WTC11 (cell line): ENCODE measurements at regions not wholly inside any gene's neighbourhood (a gene's known extent, or its start where the extent isn't known, plus 50 kb on each side); places are given as distances from the start of the nearest gene placed in this dataset.
A peak's percentile ranks its signal among the peaks of the same experiment; 100 is the strongest.

ENCODE experiments used
- E2F1 ChIP-seq: sonication (generic); formaldehyde crosslinking; IDR thresholded peaks from 2 replicates; pipeline ENCODE4 v1.8.0; 2022; ENCODE audit warnings: mild to moderate bottlenecking, missing genetic modification reagents
- E2F5 ChIP-seq: sonication (generic); formaldehyde crosslinking; IDR thresholded peaks from 2 replicates; pipeline ENCODE4 v1.8.1; 2022; ENCODE audit warnings: mild to moderate bottlenecking, moderate library complexity, missing genetic modification reagents
- ESRRA ChIP-seq: sonication (generic); formaldehyde crosslinking; IDR thresholded peaks from 2 replicates; pipeline ENCODE4 v1.8.1; 2022; ENCODE audit warnings: mild to moderate bottlenecking, missing genetic modification reagents, borderline replicate concordance
- GABPB1 ChIP-seq: sonication (generic); formaldehyde crosslinking; IDR thresholded peaks from 2 replicates; pipeline ENCODE4 v1.8.1; 2023; ENCODE audit warnings: mild to moderate bottlenecking, missing genetic modification reagents
- NR1H2 ChIP-seq: sonication (generic); formaldehyde crosslinking; IDR thresholded peaks from 2 replicates; pipeline ENCODE4 v1.9.0; 2021; ENCODE audit warnings: mild to moderate bottlenecking, moderate library complexity, missing genetic modification reagents
- NR3C1 ChIP-seq: sonication (generic); formaldehyde crosslinking; conservative IDR thresholded peaks from 2 replicates; pipeline ENCODE4 v1.8.1; 2023; ENCODE audit warnings: low read depth, mild to moderate bottlenecking, missing genetic modification reagents
- RELA ChIP-seq: sonication (generic); formaldehyde crosslinking; IDR thresholded peaks from 2 replicates; pipeline ENCODE4 v1.8.1; 2022; ENCODE audit warnings: missing genetic modification reagents, mild to moderate bottlenecking, borderline replicate concordance
- TCF7 ChIP-seq: sonication (generic); formaldehyde crosslinking; IDR thresholded peaks from 2 replicates; pipeline ENCODE4 v1.8.0; 2022; ENCODE audit warnings: mild to moderate bottlenecking, low read depth, missing genetic modification reagents, moderate library complexity
- USF2 ChIP-seq: sonication (generic); formaldehyde crosslinking; IDR thresholded peaks from 2 replicates; pipeline ENCODE4 v1.8.1; 2023; ENCODE audit warnings: mild to moderate bottlenecking, missing genetic modification reagents, moderate library complexity
- TF ChIP-seq, protein P1 (sequence below): fragments of 200-600 bp; IDR thresholded peaks from 2 replicates; pipeline ENCODE4 v1.8.0; 2022; ENCODE audit warnings: antibody characterized with exemption
- TF ChIP-seq, protein P2 (sequence below): sonication (generic); formaldehyde crosslinking; IDR thresholded peaks from 2 replicates; pipeline ENCODE4 v1.8.0; 2022; ENCODE audit warnings: mild to moderate bottlenecking, missing genetic modification reagents
- TF ChIP-seq, protein P3 (sequence below): sonication (generic); formaldehyde crosslinking; IDR thresholded peaks from 2 replicates; pipeline ENCODE4 v1.8.1; 2023; ENCODE audit warnings: mild to moderate bottlenecking, missing genetic modification reagents
- TF ChIP-seq, protein P4 (sequence below): sonication (generic); formaldehyde crosslinking; IDR thresholded peaks from 2 replicates; pipeline ENCODE4 v1.8.1; 2022; ENCODE audit warnings: missing genetic modification reagents, borderline replicate concordance

GRCh38 chr10:62594093-62594520 lies 210.4 kb upstream of the ADO start:
- TF ChIP-seq USF2 (CRISPR knock-in tag) (no peak), E2F5 (CRISPR knock-in tag) (no peak), GABPB1 (CRISPR knock-in tag) (no peak), TCF7 (CRISPR knock-in tag) (no peak), ESRRA (CRISPR knock-in tag) (no peak), NR3C1 (CRISPR knock-in tag) (no peak), NR1H2 (no peak), E2F1 (CRISPR knock-in tag) (no peak), RELA (no peak)
- TF ChIP-seq, protein P1, sequence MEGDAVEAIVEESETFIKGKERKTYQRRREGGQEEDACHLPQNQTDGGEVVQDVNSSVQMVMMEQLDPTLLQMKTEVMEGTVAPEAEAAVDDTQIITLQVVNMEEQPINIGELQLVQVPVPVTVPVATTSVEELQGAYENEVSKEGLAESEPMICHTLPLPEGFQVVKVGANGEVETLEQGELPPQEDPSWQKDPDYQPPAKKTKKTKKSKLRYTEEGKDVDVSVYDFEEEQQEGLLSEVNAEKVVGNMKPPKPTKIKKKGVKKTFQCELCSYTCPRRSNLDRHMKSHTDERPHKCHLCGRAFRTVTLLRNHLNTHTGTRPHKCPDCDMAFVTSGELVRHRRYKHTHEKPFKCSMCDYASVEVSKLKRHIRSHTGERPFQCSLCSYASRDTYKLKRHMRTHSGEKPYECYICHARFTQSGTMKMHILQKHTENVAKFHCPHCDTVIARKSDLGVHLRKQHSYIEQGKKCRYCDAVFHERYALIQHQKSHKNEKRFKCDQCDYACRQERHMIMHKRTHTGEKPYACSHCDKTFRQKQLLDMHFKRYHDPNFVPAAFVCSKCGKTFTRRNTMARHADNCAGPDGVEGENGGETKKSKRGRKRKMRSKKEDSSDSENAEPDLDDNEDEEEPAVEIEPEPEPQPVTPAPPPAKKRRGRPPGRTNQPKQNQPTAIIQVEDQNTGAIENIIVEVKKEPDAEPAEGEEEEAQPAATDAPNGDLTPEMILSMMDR, result peak; percentile 64
- TF ChIP-seq, protein P2, sequence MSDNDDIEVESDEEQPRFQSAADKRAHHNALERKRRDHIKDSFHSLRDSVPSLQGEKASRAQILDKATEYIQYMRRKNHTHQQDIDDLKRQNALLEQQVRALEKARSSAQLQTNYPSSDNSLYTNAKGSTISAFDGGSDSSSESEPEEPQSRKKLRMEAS, result no peak
- TF ChIP-seq, protein P3, sequence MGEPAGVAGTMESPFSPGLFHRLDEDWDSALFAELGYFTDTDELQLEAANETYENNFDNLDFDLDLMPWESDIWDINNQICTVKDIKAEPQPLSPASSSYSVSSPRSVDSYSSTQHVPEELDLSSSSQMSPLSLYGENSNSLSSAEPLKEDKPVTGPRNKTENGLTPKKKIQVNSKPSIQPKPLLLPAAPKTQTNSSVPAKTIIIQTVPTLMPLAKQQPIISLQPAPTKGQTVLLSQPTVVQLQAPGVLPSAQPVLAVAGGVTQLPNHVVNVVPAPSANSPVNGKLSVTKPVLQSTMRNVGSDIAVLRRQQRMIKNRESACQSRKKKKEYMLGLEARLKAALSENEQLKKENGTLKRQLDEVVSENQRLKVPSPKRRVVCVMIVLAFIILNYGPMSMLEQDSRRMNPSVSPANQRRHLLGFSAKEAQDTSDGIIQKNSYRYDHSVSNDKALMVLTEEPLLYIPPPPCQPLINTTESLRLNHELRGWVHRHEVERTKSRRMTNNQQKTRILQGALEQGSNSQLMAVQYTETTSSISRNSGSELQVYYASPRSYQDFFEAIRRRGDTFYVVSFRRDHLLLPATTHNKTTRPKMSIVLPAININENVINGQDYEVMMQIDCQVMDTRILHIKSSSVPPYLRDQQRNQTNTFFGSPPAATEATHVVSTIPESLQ, result no peak
- TF ChIP-seq, protein P4, sequence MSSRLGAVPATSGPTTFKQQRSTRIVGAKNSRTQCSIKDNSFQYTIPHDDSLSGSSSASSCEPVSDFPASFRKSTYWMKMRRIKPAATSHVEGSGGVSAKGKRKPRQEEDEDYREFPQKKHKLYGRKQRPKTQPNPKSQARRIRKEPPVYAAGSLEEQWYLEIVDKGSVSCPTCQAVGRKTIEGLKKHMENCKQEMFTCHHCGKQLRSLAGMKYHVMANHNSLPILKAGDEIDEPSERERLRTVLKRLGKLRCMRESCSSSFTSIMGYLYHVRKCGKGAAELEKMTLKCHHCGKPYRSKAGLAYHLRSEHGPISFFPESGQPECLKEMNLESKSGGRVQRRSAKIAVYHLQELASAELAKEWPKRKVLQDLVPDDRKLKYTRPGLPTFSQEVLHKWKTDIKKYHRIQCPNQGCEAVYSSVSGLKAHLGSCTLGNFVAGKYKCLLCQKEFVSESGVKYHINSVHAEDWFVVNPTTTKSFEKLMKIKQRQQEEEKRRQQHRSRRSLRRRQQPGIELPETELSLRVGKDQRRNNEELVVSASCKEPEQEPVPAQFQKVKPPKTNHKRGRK (CRISPR knock-in tag), result no peak
